Umbilical cord (tissue), 1 donor: ENCODE measurements at regions not wholly inside any gene's neighbourhood (a gene's known extent, or its start where the extent isn't known, plus 50 kb on each side); places are given as distances from the start of the nearest gene placed in this dataset.
A peak's percentile ranks its signal among the peaks of the same experiment; 100 is the strongest.

Source experiments
- DNase-seq: peaks from one replicate; pipeline ENCODE4 v3.0.0-alpha.2; 2015; ENCODE audit warnings: low spot score

GRCh38 chr3:31048143-31048542 is 153.7 kb upstream of the GADL1 start:
- DNase-seq, result no peak

GRCh38 chr3:31050296-31050695 is 155.8 kb upstream of the GADL1 start:
- DNase-seq, result no peak

- DNase-seq, result no peak
Measured at GRCh38 chr3:31051226-31051625, 156.8 kb upstream of the GADL1 start.

GRCh38 chr3:31053299-31053698 is 158.8 kb upstream of the GADL1 start:
- DNase-seq, result no peak

GRCh38 chr3:31054032-31054431 is 159.6 kb upstream of the GADL1 start:
- DNase-seq, result no peak

GRCh38 chr3:31055757-31056156 is 161.3 kb upstream of the GADL1 start:
- DNase-seq, result no peak

GRCh38 chr3:31057891-31058290 is 163.4 kb upstream of the GADL1 start:
- no peak for DNase-seq

- no peak for DNase-seq
Measured at GRCh38 chr3:31064021-31064420, 169.6 kb upstream of the GADL1 start.

- no peak for DNase-seq
Measured at GRCh38 chr3:31065765-31066164, 171.3 kb upstream of the GADL1 start.

GRCh38 chr3:31067004-31067403 is 172.5 kb upstream of the GADL1 start:
- peak; percentile 87 for DNase-seq

GRCh38 chr3:31075471-31075870 is 181.0 kb upstream of the GADL1 start:
- peak; percentile 96 for DNase-seq

- DNase-seq, result no peak
Measured at GRCh38 chr3:31075876-31076275, 181.4 kb upstream of the GADL1 start.

- DNase-seq, result peak; percentile 82
Measured at GRCh38 chr3:31077021-31077601, 182.7 kb upstream of the GADL1 start.

GRCh38 chr3:31077826-31078225 is 183.4 kb upstream of the GADL1 start:
- DNase-seq, result no peak

- DNase-seq, result no peak
Measured at GRCh38 chr3:31079689-31080088, 185.2 kb upstream of the GADL1 start.

- DNase-seq, result peak; percentile 16
Measured at GRCh38 chr3:31081018-31081662, 186.7 kb upstream of the GADL1 start.

- DNase-seq, result no peak
Measured at GRCh38 chr3:31086148-31086547, 191.7 kb upstream of the GADL1 start.

GRCh38 chr3:31086698-31087097 is 192.2 kb upstream of the GADL1 start:
- no peak for DNase-seq

GRCh38 chr3:31091748-31092147 is 197.3 kb upstream of the GADL1 start:
- DNase-seq, result no peak

GRCh38 chr3:31092748-31093589 is 198.5 kb upstream of the GADL1 start:
- DNase-seq, result no peak

- DNase-seq, result no peak
Measured at GRCh38 chr3:31093606-31094005, 199.1 kb upstream of the GADL1 start.

GRCh38 chr3:31094048-31094447 is 199.6 kb upstream of the GADL1 start:
- DNase-seq, result no peak

GRCh38 chr3:31095255-31095654 is 200.8 kb upstream of the GADL1 start:
- DNase-seq, result peak; percentile 68
